ENCODE measurements at regions not wholly inside any gene's neighbourhood (a gene's known extent, or its start where the extent isn't known, plus 50 kb on each side); places are given as distances from the start of the nearest gene placed in this dataset.

DNA sequence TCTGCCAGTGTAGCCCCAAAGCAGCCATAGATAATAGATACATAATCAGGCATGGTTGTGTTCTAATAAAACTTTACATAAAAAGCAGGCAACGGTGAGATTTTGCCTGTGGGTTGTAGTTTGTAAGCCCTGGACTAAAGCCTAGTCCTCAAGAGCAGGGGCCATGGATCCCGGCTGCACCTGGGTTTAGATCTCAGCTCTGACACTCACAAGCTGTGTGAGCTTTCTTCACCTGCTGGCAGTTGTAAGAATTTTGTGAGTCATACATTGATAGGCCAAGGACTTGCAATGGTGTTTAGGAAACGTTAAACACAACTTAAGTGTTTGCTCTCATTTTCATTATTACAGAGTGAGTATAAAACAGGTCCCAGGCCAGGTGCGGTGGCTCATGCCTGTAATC is 395.8 kb upstream of the TBX3 start:
- no peak for DNase-seq

DNA sequence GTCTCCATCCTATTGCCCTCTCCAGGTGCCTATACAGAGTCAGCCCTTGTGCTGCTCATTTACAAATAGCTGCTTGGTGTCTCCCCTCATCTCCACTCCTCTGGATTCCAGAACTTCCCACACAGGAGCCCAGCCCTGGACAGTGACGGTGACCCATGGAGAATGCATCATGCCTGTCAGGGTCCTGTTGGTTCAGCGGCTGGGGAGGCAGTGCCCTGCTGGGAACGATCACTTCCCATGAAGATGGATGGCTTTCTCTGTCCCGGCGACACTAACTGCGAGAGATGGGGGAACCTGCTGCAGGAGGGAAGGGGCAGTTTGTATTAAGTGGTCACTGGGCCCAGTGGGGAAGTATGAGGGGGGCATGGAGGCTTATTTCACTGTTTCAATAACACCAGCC is 395.0 kb upstream of the TBX3 start:
- in situ Hi-C loops (cut with MboI; ENCODE audit: low pct_ligation_motif_present in 1 of 4, low pct_unique_long_range_greater_than_20kb in 1 of 4, low sequenced_read_pairs in 3 of 4) (no loop called here), intact Hi-C loops (cut with DNase I; ENCODE audit: low total_unique reads) (no loop called here)
- no peak for DNase-seq
- Histone ChIP-seq H3K4me1 (peaks cover 0 to 7% (median 0%) of the 10 kb centered on the region in 4 donors), H3K9me3 (no peaks in the 10 kb centered on the region), H3K4me3 (no peak overlapping the region), H3K27me3 (no peaks in the 10 kb centered on the region), H3K27ac (no peak overlapping the region), H3K36me3 (no peaks in the 10 kb centered on the region)
- TF ChIP-seq EP300 (IDR thresholded peaks at IDR 0.05; ENCODE audit: low read depth), result no peak
- no peak for TF ChIP-seq POLR2A (IDR thresholded peaks at IDR 0.05)
- no peak for TF ChIP-seq POLR2AphosphoS5 (IDR thresholded peaks at IDR 0.05)
- TF ChIP-seq, protein P1, sequence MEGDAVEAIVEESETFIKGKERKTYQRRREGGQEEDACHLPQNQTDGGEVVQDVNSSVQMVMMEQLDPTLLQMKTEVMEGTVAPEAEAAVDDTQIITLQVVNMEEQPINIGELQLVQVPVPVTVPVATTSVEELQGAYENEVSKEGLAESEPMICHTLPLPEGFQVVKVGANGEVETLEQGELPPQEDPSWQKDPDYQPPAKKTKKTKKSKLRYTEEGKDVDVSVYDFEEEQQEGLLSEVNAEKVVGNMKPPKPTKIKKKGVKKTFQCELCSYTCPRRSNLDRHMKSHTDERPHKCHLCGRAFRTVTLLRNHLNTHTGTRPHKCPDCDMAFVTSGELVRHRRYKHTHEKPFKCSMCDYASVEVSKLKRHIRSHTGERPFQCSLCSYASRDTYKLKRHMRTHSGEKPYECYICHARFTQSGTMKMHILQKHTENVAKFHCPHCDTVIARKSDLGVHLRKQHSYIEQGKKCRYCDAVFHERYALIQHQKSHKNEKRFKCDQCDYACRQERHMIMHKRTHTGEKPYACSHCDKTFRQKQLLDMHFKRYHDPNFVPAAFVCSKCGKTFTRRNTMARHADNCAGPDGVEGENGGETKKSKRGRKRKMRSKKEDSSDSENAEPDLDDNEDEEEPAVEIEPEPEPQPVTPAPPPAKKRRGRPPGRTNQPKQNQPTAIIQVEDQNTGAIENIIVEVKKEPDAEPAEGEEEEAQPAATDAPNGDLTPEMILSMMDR (IDR thresholded peaks at IDR 0.05), result no peak
- 81% methylated on average over 6 of the region's 6 CpGs; no CpG with 5 or more reads in 1 of the 2 donors for WGBS, 2 donors (ENCODE audit: low coverage in 1 of 2)

More for the DNA sequence above, 395.8 kb upstream of the TBX3 start:
- 59% methylated on average over 4 of the region's 4 CpGs; no CpG with 5 or more reads in 1 of the 2 donors for WGBS, 2 donors (ENCODE audit: low coverage in 1 of 2)
- intact Hi-C loops (cut with DNase I; ENCODE audit: low total_unique reads), result no loop called here
- Histone ChIP-seq H3K4me1 (peaks cover 0 to 7% (median 0%) of the 10 kb centered on the region in 4 donors), H3K4me3 (no peak overlapping the region), H3K9me3 (no peaks in the 10 kb centered on the region), H3K36me3 (no peaks in the 10 kb centered on the region), H3K27me3 (no peaks in the 10 kb centered on the region), H3K27ac (no peak overlapping the region)
- in situ Hi-C loops (cut with MboI; ENCODE audit: low pct_ligation_motif_present in 1 of 4, low pct_unique_long_range_greater_than_20kb in 1 of 4, low sequenced_read_pairs in 3 of 4), result no loop called here
- TF ChIP-seq EP300 (IDR thresholded peaks at IDR 0.05; ENCODE audit: low read depth) (no peak), POLR2AphosphoS5 (IDR thresholded peaks at IDR 0.05) (no peak)

DNA sequence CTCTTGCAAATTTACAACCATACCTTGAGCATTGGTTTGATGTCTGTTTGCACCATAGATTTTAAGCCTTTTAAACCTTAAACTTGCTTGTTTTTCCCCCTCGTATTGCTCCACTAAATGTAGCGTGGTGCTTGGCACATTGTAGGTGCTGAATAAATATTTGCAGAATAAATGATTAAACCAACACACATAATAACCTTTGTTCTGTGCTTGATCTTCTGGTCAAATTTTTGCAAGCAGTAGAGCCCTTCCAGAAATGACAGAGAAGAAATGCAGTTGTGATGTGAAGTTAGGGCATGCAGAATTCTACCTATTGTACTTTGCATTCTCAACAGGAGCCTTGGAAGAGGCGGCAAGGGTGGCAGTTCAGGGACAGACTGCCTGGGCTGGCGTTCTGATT is 394.4 kb upstream of the TBX3 start:
- intact Hi-C loops (cut with DNase I; ENCODE audit: low total_unique reads), result no loop called here
- H3K27me3 ChIP-seq, result no peaks in the 10 kb centered on the region
- H3K36me3 ChIP-seq, result no peaks in the 10 kb centered on the region
- in situ Hi-C loops (cut with MboI; ENCODE audit: low pct_ligation_motif_present in 1 of 4, low pct_unique_long_range_greater_than_20kb in 1 of 4, low sequenced_read_pairs in 3 of 4), result no loop called here
- TF ChIP-seq POLR2AphosphoS5 (IDR thresholded peaks at IDR 0.05) (no peak), EP300 (IDR thresholded peaks at IDR 0.05; ENCODE audit: low read depth) (no peak)
- TF ChIP-seq, protein P1 (IDR thresholded peaks at IDR 0.05), result no peak
- H3K4me1 ChIP-seq, result peaks cover 0 to 7% (median 0%) of the 10 kb centered on the region in 4 donors
- no peak for DNase-seq
- 47 to 62% methylated on average over 2 to 4 of the region's 4 CpGs for WGBS, 2 donors (ENCODE audit: low coverage in 1 of 2)
- H3K9me3 ChIP-seq, result no peaks in the 10 kb centered on the region
- no peak overlapping the region for H3K4me3 ChIP-seq
- H3K27ac ChIP-seq, result no peak overlapping the region

DNA sequence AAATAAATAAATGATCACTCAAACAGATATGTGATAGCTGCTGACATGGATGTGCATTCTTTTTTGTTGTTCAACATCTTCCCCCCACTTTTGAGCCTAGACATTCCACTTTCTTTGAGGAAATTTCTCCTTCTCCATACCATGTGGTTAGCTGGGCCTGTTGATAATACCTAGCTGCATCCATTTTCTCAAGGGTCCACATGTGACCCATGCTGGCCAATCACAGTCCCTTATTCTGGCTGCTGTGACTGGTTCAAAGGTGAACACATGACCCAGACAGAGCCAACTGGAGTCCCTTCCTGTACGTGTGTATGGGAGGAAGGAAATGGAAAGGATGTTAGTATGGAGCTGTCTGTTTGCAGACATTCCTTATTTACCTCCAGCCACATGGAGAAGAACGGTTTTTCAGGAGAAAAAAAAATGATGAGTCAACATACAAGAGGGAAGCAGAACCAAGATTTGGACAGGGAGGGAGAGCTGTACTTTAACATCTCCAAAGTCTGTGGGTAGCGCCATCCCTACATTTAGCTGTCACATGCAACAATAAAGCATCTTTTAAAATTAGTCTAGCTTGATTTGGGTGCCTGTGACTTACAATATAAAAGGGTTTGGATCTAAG is 391.7 kb upstream of the TBX3 start:
- H3K27me3 ChIP-seq, result no peaks in the 10 kb centered on the region
- DNase-seq, result no peak
- TF ChIP-seq POLR2A (IDR thresholded peaks at IDR 0.05) (no peak), POLR2AphosphoS5 (IDR thresholded peaks at IDR 0.05) (no peak), EP300 (IDR thresholded peaks at IDR 0.05; ENCODE audit: low read depth) (no peak)
- TF ChIP-seq, protein P1 (IDR thresholded peaks at IDR 0.05), result no peak
- no peaks in the 10 kb centered on the region for H3K9me3 ChIP-seq
- WGBS, 2 donors (ENCODE audit: low coverage in 1 of 2), result 77 to 83% methylated on average over 1 to 3 of the region's 3 CpGs
- no peak overlapping the region for H3K4me3 ChIP-seq
- intact Hi-C loops (cut with DNase I; ENCODE audit: low total_unique reads), result no loop called here
- H3K27ac ChIP-seq, result no peak overlapping the region
- in situ Hi-C loops (cut with MboI; ENCODE audit: low pct_ligation_motif_present in 1 of 4, low pct_unique_long_range_greater_than_20kb in 1 of 4, low sequenced_read_pairs in 3 of 4), result no loop called here
- no peaks in the 10 kb centered on the region for H3K36me3 ChIP-seq
- peaks cover 0 to 14% (median 0%) of the 10 kb centered on the region in 4 donors for H3K4me1 ChIP-seq

DNA sequence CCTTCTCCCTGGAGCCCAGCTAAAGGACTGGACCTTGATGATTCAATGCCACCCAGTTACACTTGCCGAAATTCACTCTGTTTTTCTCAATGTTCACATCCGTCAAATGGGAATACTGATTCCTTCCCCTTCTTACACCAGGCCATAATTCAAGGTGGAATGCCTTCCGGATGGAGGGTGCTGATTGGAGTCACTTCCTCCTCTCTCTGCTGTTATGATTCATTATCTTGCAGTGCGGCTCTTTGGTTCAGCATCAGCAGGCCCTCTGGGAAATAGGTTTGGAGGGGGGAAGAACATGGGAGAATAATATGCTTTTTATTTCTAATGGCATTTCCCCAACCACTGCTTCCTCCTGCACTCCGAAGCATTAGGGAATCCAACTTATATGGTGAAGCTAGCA is 390.6 kb upstream of the TBX3 start:
- no peaks in the 10 kb centered on the region for H3K27me3 ChIP-seq
- H3K9me3 ChIP-seq, result no peaks in the 10 kb centered on the region
- H3K4me1 ChIP-seq, result peaks cover 0 to 14% (median 0%) of the 10 kb centered on the region in 4 donors
- in situ Hi-C loops (cut with MboI; ENCODE audit: low pct_ligation_motif_present in 1 of 4, low pct_unique_long_range_greater_than_20kb in 1 of 4, low sequenced_read_pairs in 3 of 4), result no loop called here
- no peak for DNase-seq
- H3K27ac ChIP-seq, result no peak overlapping the region
- H3K36me3 ChIP-seq, result no peaks in the 10 kb centered on the region
- H3K4me3 ChIP-seq, result no peak overlapping the region
- intact Hi-C loops (cut with DNase I; ENCODE audit: low total_unique reads), result no loop called here
- 82 to 86% methylated on average over 3 to 5 of the region's 5 CpGs for whole genome bisulfite sequencing, 2 donors (ENCODE audit: low coverage in 1 of 2)
- no peak for TF ChIP-seq POLR2AphosphoS5 (IDR thresholded peaks at IDR 0.05)
- TF ChIP-seq EP300 (IDR thresholded peaks at IDR 0.05; ENCODE audit: low read depth), result no peak
- TF ChIP-seq POLR2A (IDR thresholded peaks at IDR 0.05), result no peak
- TF ChIP-seq, protein P1 (IDR thresholded peaks at IDR 0.05), result no peak
